ENCODE measurements at regions not wholly inside any gene's neighbourhood (a gene's known extent, or its start where the extent isn't known, plus 50 kb on each side); places are given as distances from the start of the nearest gene placed in this dataset.

GRCh38 chr7:46210467-46210866 lies 289.4 kb upstream of the IGFBP3 start:
- TF ChIP-seq CTCF (IDR thresholded peaks at IDR 0.05), result no peak
- no peak for DNase-seq (ENCODE audit: low spot score)
- no peak overlapping the region for H3K4me3 ChIP-seq
- no peak overlapping the region for H3K27ac ChIP-seq

DNA sequence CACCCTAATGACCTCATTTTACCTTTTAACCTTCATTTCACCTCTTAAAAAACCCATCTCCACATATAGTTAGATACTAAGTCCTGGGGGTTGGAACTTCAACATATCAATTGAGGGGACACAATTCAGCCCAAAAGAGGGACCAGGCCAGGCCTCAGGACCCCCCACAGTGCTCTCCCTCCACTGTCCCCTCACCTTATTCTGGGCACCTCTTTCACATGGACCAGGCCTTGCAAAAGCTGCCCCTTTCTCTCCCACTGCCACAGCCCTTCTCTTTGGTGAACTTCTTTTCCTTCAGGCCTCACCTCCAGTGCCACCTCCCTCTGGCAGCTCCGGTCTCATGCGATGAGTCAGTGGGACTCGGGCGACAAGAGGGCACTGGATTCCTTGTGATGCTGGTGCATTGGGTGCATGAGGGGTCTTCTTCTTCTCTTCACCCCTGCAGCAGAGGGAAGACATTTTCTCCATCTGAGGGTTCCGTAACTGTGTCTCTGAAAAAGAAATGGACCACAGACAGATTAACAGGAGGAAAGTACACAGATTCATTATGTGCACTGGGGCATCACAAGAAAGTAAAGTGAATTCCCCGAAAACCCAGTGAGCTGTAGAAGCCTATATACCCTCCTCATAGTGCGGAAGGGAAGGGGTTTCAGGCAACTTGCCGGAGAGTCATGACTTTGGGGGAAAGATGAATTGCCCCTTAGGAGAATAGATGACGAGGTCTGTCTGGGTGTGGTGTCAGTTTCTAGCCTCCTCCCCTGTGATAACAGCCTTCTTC lies 288.7 kb upstream of the IGFBP3 start:
- no peak overlapping the region for H3K27ac ChIP-seq
- no peak for DNase-seq (ENCODE audit: low spot score)
- no peak for TF ChIP-seq CTCF (IDR thresholded peaks at IDR 0.05)
- H3K4me3 ChIP-seq, result no peak overlapping the region

DNA sequence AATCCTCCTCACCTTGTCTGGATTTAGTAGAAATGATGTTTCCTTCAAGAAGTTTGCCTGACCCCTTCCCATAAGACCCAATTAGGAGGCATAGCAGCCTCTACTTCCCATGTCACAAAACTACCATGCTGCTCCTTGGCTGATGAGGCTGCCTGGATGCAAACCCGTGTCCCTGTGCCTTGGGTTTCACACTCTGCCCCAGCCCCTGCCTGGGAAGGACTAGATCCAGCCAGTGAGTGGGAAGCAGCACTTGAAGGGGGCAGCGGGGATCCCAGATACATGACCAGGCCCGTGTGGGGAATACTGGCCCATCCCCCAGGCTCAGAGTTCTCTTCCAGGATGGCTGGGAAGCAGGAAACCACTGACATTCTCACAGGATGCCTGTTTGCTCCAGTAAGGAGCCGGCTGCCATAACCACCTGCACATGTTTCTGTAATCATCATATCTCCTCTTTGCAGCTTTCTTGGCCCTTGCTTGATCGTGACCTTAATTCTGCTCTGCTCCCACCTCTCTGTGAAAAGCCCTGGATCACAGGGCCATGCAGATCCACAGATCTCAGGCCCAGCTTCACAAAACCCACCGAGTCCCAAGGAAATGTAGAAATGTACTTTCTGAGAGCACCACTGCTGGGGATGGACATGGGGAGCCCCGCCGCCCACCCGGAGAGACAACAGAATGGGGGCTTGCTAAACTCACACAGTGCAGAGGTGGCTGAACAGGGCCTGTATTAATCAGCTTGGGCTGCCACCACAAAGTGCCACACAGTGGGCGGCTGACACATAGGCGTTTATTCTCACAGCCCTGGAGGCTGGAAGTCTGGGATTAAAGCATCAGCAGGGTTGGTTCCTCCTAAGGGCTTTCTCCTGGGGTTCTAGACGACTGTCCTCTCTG lies 287.8 kb upstream of the IGFBP3 start:
- TF ChIP-seq CTCF (IDR thresholded peaks at IDR 0.05), result no peak
- no peak overlapping the region for H3K27ac ChIP-seq
- no peak for DNase-seq (ENCODE audit: low spot score)
- H3K4me3 ChIP-seq, result no peak overlapping the region

- no peak for TF ChIP-seq CTCF (IDR thresholded peaks at IDR 0.05)
- H3K27ac ChIP-seq, result no peak overlapping the region
- H3K4me3 ChIP-seq, result no peak overlapping the region
- no peak for DNase-seq (ENCODE audit: low spot score)
Measured at GRCh38 chr7:46207931-46208634, 287.0 kb upstream of the IGFBP3 start.

DNA sequence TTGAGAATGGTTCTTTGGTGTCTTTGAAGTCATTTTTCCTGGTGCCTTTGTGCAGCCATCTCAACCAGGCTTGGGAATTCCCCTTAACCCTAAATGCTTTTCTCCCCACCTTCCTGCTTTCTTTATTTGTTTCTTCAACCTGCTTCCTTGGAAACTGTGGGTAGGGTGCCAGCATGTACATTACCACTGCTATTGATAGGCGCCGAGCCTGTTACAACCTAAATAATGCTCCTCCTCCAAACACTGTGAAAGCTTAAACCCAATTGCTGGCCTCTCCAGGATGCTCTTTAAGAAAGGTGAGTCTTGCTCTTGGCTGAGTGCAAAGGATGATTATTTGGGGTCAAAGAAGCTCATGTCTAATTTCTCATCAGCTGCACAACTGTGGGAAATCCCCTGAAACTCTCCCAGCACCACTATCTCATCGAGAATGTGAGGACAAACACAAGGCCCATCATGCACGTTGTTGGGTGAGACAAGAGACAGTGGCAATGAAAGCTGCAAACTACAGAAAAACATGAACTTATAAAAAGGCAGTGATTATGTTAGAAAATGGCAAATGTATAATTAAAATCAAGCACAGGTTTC lies 285.5 kb upstream of the IGFBP3 start:
- Histone ChIP-seq H3K4me3 (no peak overlapping the region), H3K27ac (no peak overlapping the region)
- TF ChIP-seq CTCF (IDR thresholded peaks at IDR 0.05), result no peak
- DNase-seq (ENCODE audit: low spot score), result no peak

- no peak for DNase-seq (ENCODE audit: low spot score)
- H3K4me3 ChIP-seq, result no peak overlapping the region
- TF ChIP-seq CTCF (IDR thresholded peaks at IDR 0.05), result no peak
- no peak overlapping the region for H3K27ac ChIP-seq
Measured at GRCh38 chr7:46205478-46205877, 284.4 kb upstream of the IGFBP3 start.
